ENCODE measurements at regions not wholly inside any gene's neighbourhood (a gene's known extent, or its start where the extent isn't known, plus 50 kb on each side); places are given as distances from the start of the nearest gene placed in this dataset.
A peak's percentile ranks its signal among the peaks of the same experiment; 100 is the strongest.

DNA sequence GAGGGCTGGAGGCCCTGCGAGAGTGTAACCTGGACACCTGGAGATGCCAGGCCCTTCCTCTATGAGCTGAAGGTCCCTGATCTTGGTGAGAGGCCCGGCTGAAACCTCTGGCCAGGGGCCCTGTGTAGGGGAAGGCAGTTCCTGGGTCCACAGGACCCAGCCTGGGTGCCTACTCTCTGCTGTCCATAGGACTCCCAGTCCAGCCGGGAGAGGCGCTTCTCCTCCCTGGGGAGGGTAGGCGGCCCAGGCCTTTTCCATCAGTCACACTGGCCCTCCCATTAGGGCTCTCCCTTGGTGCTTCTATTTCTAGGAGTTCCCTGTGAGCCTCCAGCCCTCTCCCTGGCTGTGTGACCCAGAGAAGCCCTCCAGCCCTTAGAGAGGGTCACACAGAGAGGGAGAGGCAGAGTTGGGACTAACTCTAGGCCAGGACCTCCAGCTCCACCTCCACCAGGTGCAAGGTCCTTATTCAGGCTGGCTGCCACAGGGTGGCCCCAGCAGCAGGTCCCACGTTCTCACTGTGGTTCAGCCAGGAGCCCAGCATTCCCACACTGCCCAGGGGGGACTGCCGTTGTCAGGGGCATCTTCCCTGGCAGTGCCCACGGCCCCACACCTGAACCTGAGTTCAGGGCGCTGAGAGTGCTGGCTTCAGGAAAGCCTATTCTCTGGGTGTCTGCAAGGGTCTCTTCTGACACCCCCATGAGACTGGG lies 146.8 kb downstream of the SMAD6 start:
- no peak for DNase-seq

DNA sequence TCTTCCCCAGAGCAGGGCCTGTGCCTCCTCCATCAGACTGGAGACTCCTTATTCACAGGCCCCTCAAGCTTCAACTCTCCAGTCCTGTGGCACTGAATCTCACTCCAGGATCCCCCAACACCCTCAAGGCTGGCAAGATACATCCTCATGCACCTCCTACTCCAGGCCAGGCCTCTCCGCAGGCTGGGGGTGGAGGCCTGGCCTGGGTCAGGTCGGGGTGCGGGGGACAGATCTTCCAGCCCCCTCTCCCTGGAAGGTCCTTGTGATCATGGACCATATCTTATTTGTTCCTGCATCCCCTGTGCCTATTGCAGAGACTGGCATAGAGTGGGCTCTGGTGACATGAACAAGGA lies 147.3 kb downstream of the SMAD6 start:
- no peak for DNase-seq

GRCh38 chr15:66849746-66850077 lies 147.7 kb downstream of the SMAD6 start:
- no peak for DNase-seq

- DNase-seq: no peak
These were observed 148.3 kb downstream of the SMAD6 start for GRCh38 chr15:66850078-66850991.

DNA sequence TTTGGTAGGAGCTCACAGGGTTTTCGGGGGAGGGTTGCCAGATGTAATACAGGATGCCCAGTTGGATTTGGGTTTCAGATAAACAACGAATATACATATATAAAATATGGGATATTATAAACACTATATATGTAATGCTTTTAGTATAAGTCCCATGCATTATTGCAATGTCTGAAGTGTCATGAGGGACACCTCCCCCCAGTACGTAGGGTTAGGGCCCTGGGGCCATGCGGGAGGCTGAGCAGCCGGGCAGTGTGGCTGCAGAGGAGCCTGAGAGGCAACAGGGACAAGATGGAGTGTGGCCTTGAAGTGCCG lies 148.9 kb downstream of the SMAD6 start:
- DNase-seq: no peak

DNA sequence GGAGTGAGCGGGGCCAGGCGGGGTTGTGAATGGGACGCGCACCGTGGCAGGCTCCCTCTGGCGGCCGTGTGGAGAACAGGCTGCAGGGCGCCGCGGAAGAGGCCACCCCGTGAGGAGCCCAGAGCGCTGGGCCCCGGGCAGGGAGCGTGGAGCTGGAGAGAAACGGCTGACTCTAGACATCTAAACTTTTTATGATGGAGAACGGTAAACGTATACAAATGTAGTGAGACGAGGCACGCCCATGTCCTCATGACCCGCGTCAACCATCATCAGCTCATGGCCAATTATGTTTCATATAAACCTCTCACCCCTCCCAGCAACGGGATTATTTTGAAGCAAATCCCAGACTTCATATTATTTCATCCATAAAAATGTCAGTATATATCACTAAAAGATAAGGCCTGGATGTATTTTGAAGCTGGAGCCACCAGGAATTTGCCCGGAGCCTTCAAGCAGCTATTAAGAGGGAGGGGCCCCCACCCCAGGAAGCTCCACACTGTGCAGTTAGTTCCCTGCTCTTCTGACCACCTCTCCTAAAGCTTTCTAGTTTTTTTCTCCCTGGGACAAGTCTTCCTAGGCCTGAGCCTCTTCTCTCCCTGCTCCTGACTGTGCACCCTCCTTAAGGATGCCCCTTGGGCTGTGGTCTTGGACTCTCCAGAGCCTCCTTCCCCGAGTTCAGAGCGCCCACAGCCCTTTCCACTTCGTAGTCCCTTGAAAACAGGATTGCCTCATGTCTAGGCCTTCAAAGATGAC lies 149.5 kb downstream of the SMAD6 start:
- DNase-seq: peak; percentile 80 to 83

DNA sequence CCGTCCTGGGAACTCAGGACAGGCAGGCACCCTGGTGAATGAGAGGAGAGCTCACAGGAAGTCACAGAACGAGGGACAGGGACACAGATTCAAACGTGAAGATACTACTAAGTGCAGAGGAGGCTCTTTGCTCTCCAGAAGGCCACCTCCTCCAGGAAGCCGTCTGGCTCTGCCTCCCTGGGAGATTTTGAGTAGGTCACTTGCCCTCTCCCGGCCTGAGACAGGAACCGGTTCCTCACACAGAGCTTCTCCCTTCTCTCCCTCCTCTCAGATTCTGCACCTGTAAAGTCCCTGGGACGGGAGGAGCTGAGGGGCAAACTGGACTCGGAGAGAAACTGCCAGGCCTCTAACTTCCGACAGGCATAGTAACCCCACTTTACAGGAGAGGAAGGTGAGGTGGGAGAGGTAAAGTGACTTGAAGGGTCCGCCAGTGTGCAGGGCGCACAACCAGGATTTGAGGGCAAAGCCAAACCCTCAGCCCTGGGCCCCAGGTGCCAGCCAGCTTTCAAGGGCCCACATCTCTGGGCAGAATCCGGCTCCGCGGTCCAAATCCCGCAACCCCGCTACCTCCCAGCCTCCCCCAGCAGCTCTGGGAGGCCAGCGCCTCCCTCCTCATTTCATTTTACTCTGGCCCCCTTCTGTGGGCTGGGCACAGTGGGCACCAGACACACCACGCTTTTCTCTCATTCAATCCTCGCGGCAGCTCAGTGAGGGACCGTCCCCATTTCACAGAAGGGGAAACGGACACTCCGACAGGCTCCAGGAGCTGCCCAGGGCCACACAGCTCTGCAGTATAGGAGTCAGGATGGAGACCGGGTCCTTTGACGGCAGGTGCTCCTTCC lies 150.2 kb downstream of the SMAD6 start:
- DNase-seq: no peak

GRCh38 chr15:66854012-66854965 lies 152.3 kb downstream of the SMAD6 start:
- no peak for DNase-seq

DNA sequence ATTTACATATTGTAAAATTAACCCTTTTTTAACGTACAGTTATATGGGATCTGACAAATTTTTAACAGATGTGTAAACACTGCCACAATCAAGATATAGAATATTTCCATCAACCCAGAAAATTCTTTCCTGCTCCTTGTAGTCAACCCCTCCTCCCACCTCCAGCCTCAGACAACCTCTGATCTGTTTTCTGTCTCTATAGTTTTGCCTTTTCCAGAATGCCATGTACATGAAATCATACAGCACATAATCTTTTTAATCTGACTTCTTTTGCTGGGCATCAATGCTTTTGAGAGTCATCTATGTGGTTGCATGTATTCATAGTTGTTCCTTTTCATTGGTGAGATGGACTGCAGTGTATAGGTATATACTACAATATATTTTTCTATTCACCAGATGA lies 153.0 kb downstream of the SMAD6 start:
- no peak for DNase-seq

- no peak for DNase-seq
These were observed 155.7 kb downstream of the SMAD6 start for GRCh38 chr15:66857694-66858093.

DNA sequence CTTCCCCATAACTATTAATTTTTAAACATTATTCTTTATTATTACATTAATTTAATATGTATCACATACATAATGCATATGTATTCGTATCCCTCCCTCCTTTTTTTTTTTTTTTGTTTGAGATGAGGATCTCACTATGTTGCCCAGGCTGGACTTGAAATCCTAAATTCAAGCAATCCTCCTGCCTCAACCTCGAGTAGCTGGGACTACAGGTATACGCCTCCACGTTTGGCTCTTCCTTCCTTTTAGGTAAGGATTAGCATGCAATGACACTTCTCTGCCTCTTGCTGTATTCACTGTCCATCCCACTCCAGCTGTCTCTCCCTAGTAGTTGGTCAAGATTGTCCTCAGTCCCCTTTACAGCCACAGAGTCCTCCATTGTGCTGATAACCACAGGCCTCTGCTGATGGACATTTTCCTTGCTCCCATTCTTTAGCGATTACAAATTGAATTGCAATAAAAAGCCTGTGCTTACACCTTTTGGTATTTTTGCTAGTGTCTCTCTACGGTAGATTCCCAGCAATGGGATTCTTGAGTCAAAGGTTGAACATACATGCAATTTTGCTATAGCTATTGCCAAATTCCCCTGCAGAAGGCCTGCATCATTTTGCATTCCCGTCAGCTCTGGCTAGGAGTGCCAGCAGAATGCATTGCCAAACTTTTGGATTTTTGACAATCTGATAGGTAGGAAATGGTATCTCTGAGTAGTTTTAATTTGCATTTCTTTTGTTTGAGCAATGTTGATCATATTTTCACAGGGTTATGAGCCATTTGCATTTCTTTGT lies 156.6 kb downstream of the SMAD6 start:
- no peak for DNase-seq

- DNase-seq: no peak
These were observed 157.7 kb downstream of the SMAD6 start for GRCh38 chr15:66859688-66860253.

- DNase-seq: no peak
These were observed 158.8 kb downstream of the SMAD6 start for GRCh38 chr15:66860844-66861243.

GRCh38 chr15:66862111-66862939 lies 160.3 kb downstream of the SMAD6 start:
- DNase-seq: peak; percentile 17 to 23

DNA sequence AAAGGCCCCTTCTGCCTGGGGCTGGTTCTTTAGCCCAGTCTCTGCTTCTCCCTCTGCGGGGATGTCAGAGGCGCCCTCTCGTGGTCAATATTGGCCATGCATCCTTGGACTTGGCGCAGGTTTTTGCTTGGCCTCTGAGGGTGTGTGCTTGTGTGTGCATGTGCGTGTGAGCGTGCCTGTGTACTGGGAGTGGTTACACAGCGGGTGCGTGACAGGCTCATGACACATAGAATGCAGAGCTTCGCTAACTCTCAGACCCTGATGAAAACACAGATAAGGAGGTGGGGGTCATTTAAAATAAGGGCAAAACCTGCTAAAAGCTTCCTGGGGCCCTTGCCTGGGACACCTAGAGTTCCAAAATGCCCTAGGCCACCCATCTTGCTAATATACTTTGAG lies 160.9 kb downstream of the SMAD6 start:
- peak; percentile 77 to 80 for DNase-seq

GRCh38 chr15:66863390-66864085 lies 161.5 kb downstream of the SMAD6 start:
- no peak for DNase-seq

DNA sequence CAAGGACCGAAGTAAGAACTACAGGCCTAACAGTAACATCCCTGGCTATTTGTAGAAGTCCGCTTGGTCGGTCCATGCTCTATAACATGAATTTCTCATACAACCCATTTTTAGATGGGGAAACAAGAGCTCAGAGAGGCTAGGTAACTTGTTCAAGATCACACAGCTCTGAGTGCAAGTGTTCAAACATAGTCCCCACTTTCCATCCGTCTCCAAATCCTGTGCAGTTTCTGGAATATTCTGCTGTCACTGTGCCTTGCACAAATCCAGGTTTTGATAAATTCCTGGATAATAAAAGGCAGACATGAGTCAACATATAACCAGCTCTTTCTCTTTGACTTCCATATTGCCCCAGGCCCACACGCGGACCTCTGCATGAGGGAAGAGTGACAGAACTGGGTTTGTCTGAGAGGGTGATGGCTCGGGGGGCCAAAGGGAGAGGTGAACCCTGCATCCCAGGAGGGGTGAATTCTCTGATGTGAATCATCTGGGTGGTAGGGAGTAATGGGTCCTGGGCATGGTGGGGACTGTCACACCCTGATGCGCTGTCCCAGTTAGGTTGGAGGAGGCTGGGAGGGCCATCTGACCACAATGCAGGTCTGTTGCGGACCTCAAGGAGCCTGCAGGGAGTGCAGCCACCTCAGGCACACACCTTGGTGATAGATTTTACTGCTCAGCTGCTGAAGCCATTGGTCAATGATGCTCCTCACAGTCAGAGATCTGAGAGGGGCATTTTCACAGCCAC lies 162.2 kb downstream of the SMAD6 start:
- DNase-seq: no peak

DNA sequence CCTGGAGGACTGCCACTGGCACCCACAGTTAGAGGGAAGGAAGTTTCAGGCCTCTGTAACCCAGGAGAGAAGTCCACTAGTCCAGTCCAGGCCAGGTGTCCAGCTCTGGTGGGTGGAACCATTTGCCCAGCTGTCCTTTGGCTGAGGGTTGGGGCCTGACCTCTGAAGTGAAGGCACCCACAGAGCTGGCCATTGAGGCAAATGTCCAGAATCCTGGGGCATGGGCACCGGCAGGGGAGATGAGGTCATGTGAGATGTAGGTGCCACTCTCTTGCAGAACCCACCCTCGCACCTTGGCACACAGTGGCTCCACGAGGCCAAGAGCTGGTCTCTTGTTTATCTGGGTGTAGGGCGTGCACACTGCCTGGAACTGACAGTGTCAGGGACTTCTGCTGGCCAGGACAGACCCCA lies 162.8 kb downstream of the SMAD6 start:
- no peak for DNase-seq
